Choroid plexus epithelial cell (primary cell): ENCODE measurements at regions not wholly inside any gene's neighbourhood (a gene's known extent, or its start where the extent isn't known, plus 50 kb on each side); places are given as distances from the start of the nearest gene placed in this dataset.

Experiments used
- DNase-seq: peaks from one replicate; pipeline ENCODE4 v3.0.0-alpha.2; 2010; ENCODE audit warnings: low read depth
- H3K4me3 ChIP-seq: 2 replicates; pipeline ENCODE4 v1.5.1; 2011; ENCODE audit warnings: low read depth, mild to moderate bottlenecking, control low read depth, low read length, moderate library complexity
- CTCF ChIP-seq: conservative IDR thresholded peaks from 2 replicates; pipeline ENCODE4 v1.5.1; 2011; ENCODE audit warnings: low read depth, mild to moderate bottlenecking, control low read depth, inconsistent platforms, low read length, moderate library complexity

DNA sequence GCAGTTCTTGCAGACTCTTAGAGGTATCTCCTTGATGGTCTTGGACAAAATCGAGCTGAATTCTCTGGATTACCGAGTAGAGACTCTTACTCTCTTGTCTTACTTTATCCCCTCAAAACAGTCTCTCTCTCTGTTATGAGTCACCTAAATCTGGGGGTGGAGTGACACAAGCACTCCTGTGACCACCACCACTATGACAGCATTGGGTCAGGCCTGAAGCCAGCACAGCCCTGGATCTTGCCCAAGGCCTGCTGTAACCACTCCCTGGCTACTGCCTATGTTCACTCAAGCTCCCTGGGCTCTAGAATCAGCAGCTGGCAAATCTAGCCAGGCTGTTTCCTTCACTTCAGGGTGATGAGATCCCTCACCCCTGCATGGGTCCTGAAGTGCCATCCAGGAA lies 662.5 kb downstream of the LUZP2 start:
- no peak for TF ChIP-seq CTCF
- no peak overlapping the region for H3K4me3 ChIP-seq
- peak; percentile 13 for DNase-seq

- TF ChIP-seq CTCF: no peak
- H3K4me3 ChIP-seq: no peak overlapping the region
- DNase-seq: peak; percentile 76
Observed at GRCh38 chr11:25163421-25163820, 666.6 kb downstream of the LUZP2 start.

- TF ChIP-seq CTCF: no peak
- DNase-seq: no peak
Observed at GRCh38 chr11:25180187-25180586, 683.3 kb downstream of the LUZP2 start.

DNA sequence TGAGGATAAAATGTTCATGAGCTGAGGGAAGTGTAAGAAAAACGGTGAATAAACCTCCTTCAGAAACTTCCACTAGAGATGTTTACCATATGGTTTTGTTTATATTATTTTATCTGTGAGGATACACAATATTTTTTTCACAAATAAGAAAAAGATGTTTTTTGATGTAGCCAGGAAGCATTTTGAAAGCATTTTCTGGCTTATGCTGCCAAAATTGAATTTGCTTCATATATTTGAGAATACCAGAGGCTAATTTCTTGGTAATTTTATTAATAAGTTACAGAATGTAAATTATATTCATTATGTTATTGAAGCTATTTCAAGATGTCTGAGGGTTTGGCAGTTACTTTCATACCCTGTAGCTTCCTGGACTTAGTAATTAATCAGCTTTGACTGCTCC lies 686.6 kb downstream of the LUZP2 start:
- no peak for DNase-seq
- H3K4me3 ChIP-seq: no peak overlapping the region
- TF ChIP-seq CTCF: no peak

More at GRCh38 chr11:25180187-25180586, 683.3 kb downstream of the LUZP2 start:
- H3K4me3 ChIP-seq: no peak overlapping the region

GRCh38 chr11:25197515-25197914 lies 700.7 kb downstream of the LUZP2 start:
- no peak for DNase-seq
- TF ChIP-seq CTCF: no peak
- H3K4me3 ChIP-seq: no peak overlapping the region

- DNase-seq: no peak
- no peak for TF ChIP-seq CTCF
- no peak overlapping the region for H3K4me3 ChIP-seq
Observed at GRCh38 chr11:25198704-25199103, 701.9 kb downstream of the LUZP2 start.

- no peak for TF ChIP-seq CTCF
- DNase-seq: no peak
- H3K4me3 ChIP-seq: no peak overlapping the region
Observed at GRCh38 chr11:25200925-25201324, 704.1 kb downstream of the LUZP2 start.
